ENCODE measurements at regions not wholly inside any gene's neighbourhood (a gene's known extent, or its start where the extent isn't known, plus 50 kb on each side); places are given as distances from the start of the nearest gene placed in this dataset.

- no peaks in the 10 kb centered on the region for H3K4me1 Mint-ChIP-seq
- no peak overlapping the region for H3K4me3 Mint-ChIP-seq
- peaks cover 1% of the 10 kb centered on the region for H3K9me3 Mint-ChIP-seq
- no peak overlapping the region for H3K27ac Mint-ChIP-seq
- H3K36me3 Mint-ChIP-seq (ENCODE audit: low read depth), result no peaks in the 10 kb centered on the region
- POLR2A ChIA-PET, result no interaction called here
- CTCF ChIA-PET, result no interaction called here
- ATAC-seq (ENCODE audit: low read depth) (no peak), DNase-seq (no peak)
- intact Hi-C loops (cut with micrococcal nuclease), result no loop called here
- no peak for TF ChIP-seq CTCF (IDR thresholded peaks at IDR 0.05)
- no peaks in the 10 kb centered on the region for H3K27me3 Mint-ChIP-seq
Measured at GRCh38 chr7:97372882-97373281, 255.4 kb downstream of the SDHAF3 start.

- ChIA-PET CTCF (no interaction called here), POLR2A (no interaction called here)
- H3K27me3 Mint-ChIP-seq, result no peaks in the 10 kb centered on the region
- no peaks in the 10 kb centered on the region for H3K36me3 Mint-ChIP-seq (ENCODE audit: low read depth)
- intact Hi-C loops (cut with micrococcal nuclease), result no loop called here
- H3K4me3 Mint-ChIP-seq, result no peak overlapping the region
- TF ChIP-seq CTCF (IDR thresholded peaks at IDR 0.05), result no peak
- H3K27ac Mint-ChIP-seq, result no peak overlapping the region
- H3K9me3 Mint-ChIP-seq, result no peaks in the 10 kb centered on the region
- DNase-seq (no peak), ATAC-seq (ENCODE audit: low read depth) (no peak)
- H3K4me1 Mint-ChIP-seq, result no peaks in the 10 kb centered on the region
Measured at GRCh38 chr7:97373736-97374135, 256.2 kb downstream of the SDHAF3 start.

GRCh38 chr7:97377713-97378112 is 260.2 kb downstream of the SDHAF3 start:
- Mint-ChIP-seq H3K36me3 (ENCODE audit: low read depth) (no peaks in the 10 kb centered on the region), H3K9me3 (no peaks in the 10 kb centered on the region), H3K27ac (no peak overlapping the region), H3K4me1 (no peaks in the 10 kb centered on the region), H3K4me3 (no peak overlapping the region), H3K27me3 (no peaks in the 10 kb centered on the region)
- intact Hi-C loops (cut with micrococcal nuclease), result no loop called here
- ChIA-PET POLR2A (no interaction called here), CTCF (no interaction called here)
- no peak for TF ChIP-seq CTCF (IDR thresholded peaks at IDR 0.05)
- no peak for DNase-seq
- ATAC-seq (ENCODE audit: low read depth), result no peak

- H3K4me1 Mint-ChIP-seq, result no peaks in the 10 kb centered on the region
- no peak for DNase-seq
- no peak for ATAC-seq (ENCODE audit: low read depth)
- H3K9me3 Mint-ChIP-seq, result no peaks in the 10 kb centered on the region
- H3K4me3 Mint-ChIP-seq, result no peak overlapping the region
- intact Hi-C loops (cut with micrococcal nuclease), result no loop called here
- H3K27me3 Mint-ChIP-seq, result no peaks in the 10 kb centered on the region
- no peak overlapping the region for H3K27ac Mint-ChIP-seq
- POLR2A ChIA-PET, result no interaction called here
- TF ChIP-seq CTCF (IDR thresholded peaks at IDR 0.05), result no peak
- no peaks in the 10 kb centered on the region for H3K36me3 Mint-ChIP-seq (ENCODE audit: low read depth)
- CTCF ChIA-PET, result no interaction called here
Measured at GRCh38 chr7:97381815-97382554, 264.5 kb downstream of the SDHAF3 start.

GRCh38 chr7:97390052-97390451 is 272.6 kb downstream of the SDHAF3 start:
- ChIA-PET POLR2A (no interaction called here), CTCF (no interaction called here)
- DNase-seq (no peak), ATAC-seq (ENCODE audit: low read depth) (no peak)
- TF ChIP-seq CTCF (IDR thresholded peaks at IDR 0.05), result no peak
- Mint-ChIP-seq H3K4me1 (no peaks in the 10 kb centered on the region), H3K27me3 (no peaks in the 10 kb centered on the region), H3K4me3 (no peak overlapping the region), H3K9me3 (peaks cover 5% of the 10 kb centered on the region), H3K27ac (no peak overlapping the region), H3K36me3 (ENCODE audit: low read depth) (no peaks in the 10 kb centered on the region)
- intact Hi-C loops (cut with micrococcal nuclease), result no loop called here

All from activated B cell treated with CpG ODN at 0.5 μM for 24 hours (primary cell).